GM12872 (cell line): ENCODE measurements at regions not wholly inside any gene's neighbourhood (a gene's known extent, or its start where the extent isn't known, plus 50 kb on each side); places are given as distances from the start of the nearest gene placed in this dataset.

ENCODE experiments used
- CTCF ChIP-seq: IDR thresholded peaks from 3 replicates; pipeline ENCODE4 v1.5.1; 2011; ENCODE audit warnings: low read depth, mild to moderate bottlenecking, low read length, moderate library complexity; ENCODE audit not compliant: insufficient read depth

GRCh38 chr7:69457595-69458504, 140.4 kb upstream of the AUTS2 start:
- no peak for TF ChIP-seq CTCF

GRCh38 chr7:69464035-69464434, 134.2 kb upstream of the AUTS2 start:
- no peak for TF ChIP-seq CTCF

GRCh38 chr7:69465262-69465661, 133.0 kb upstream of the AUTS2 start:
- no peak for TF ChIP-seq CTCF

- no peak for TF ChIP-seq CTCF
Measured at GRCh38 chr7:69467826-69468225, 130.4 kb upstream of the AUTS2 start.

GRCh38 chr7:69476416-69476815, 121.9 kb upstream of the AUTS2 start:
- TF ChIP-seq CTCF: no peak

- no peak for TF ChIP-seq CTCF
Measured at GRCh38 chr7:69482676-69483075, 115.6 kb upstream of the AUTS2 start.

- TF ChIP-seq CTCF: no peak
Measured at GRCh38 chr7:69489533-69489932, 108.7 kb upstream of the AUTS2 start.
